PC-9 (cell line): ENCODE measurements at regions not wholly inside any gene's neighbourhood (a gene's known extent, or its start where the extent isn't known, plus 50 kb on each side); places are given as distances from the start of the nearest gene placed in this dataset.

ENCODE experiments used
- BruUV-seq: library from RNA; stranded (reverse); fragments of 400-500 nt; replicated peaks from 2 replicates; lab custom pipeline; 2021; lab: Mats Ljungman, UMichigan
- CTCF ChIA-PET: fragments of 300-600 bp; sonication (Branson Sonifier 250); formaldehyde crosslinking; loops from one replicate; lab custom pipeline; 2022; ENCODE audit warnings: antibody characterized with exemption; lab: Charles Lee
- POLR2A ChIA-PET: fragments of 300-600 bp; sonication (Branson Sonifier 250); formaldehyde crosslinking; loops from one replicate; lab custom pipeline; 2022; ENCODE audit warnings: antibody characterized with exemption; ENCODE audit not compliant: unreplicated experiment; lab: Charles Lee
- DNase-seq, 2 experiments: peaks; one replicate each; pipeline versions ENCODE4 v3.0.0 to v3.0.0-alpha.2; 2015 to 2022; ENCODE audit warnings: mixed read lengths in 1 of 2
- H2AFZ ChIP-seq: fragments of 200-600 bp; sonication (generic); 2 replicates; pipeline ENCODE4 v1.8.1; 2017; ENCODE audit warnings: antibody characterized with exemption
- H3F3A ChIP-seq: fragments of 200-600 bp; sonication (generic); 2 replicates; pipeline ENCODE4 v1.8.1; 2017; ENCODE audit warnings: antibody characterized with exemption, mild to moderate bottlenecking, low read depth; ENCODE audit not compliant: insufficient read depth
- H3K27ac ChIP-seq: fragments of 200-600 bp; sonication (generic); 2 replicates; pipeline ENCODE4 v1.6.1; 2016; ENCODE audit warnings: mixed run types
- H3K27me3 ChIP-seq: fragments of 200-600 bp; sonication (generic); 2 replicates; pipeline ENCODE4 v1.6.1; 2016; ENCODE audit warnings: low read depth, mixed run types; ENCODE audit not compliant: insufficient read depth
- H3K36me3 ChIP-seq: fragments of 200-600 bp; sonication (generic); 2 replicates; pipeline ENCODE4 v1.6.1; 2016; ENCODE audit warnings: low read depth, mixed run types
- H3K4me1 ChIP-seq: fragments of 200-600 bp; sonication (generic); replicated peaks from 2 replicates; pipeline ENCODE4 v1.6.1; 2016; ENCODE audit warnings: mixed run types; ENCODE audit not compliant: insufficient read depth
- H3K4me2 ChIP-seq: fragments of 200-600 bp; sonication (generic); 2 replicates; pipeline ENCODE4 v1.6.1; 2017; ENCODE audit warnings: mixed run types
- H3K4me3 ChIP-seq: fragments of 200-600 bp; sonication (generic); 2 replicates; pipeline ENCODE4 v1.6.1; 2016; ENCODE audit warnings: mixed run types
- H3K79me2 ChIP-seq: fragments of 200-600 bp; sonication (generic); 2 replicates; pipeline ENCODE4 v1.6.1; 2017; ENCODE audit warnings: low read depth, mixed run types
- H3K9me2 ChIP-seq: fragments of 200-600 bp; sonication (generic); 2 replicates; pipeline ENCODE4 v1.8.1; 2017; ENCODE audit warnings: mild to moderate bottlenecking; ENCODE audit not compliant: insufficient read depth
- H3K9me3 ChIP-seq: fragments of 200-600 bp; sonication (generic); 2 replicates; pipeline ENCODE4 v1.8.1; 2016; ENCODE audit warnings: low read depth; ENCODE audit not compliant: insufficient read depth
- H4K20me1 ChIP-seq: fragments of 200-600 bp; sonication (generic); 2 replicates; pipeline ENCODE4 v1.8.1; 2017; ENCODE audit not compliant: insufficient read depth
- EZH2 ChIP-seq: fragments of 200-600 bp; sonication (generic); IDR thresholded peaks from 2 replicates; pipeline ENCODE4 v1.8.0; 2017; ENCODE audit warnings: antibody characterized with exemption, low read depth
- intact Hi-C: fragments of 100-400 bp; cut with micrococcal nuclease; formaldehyde crosslinking; loops from one replicate; pipeline ENCODE4 v1.10.0; 2022; ENCODE audit not compliant: unreplicated experiment
- TF ChIP-seq, protein P1 (sequence below): fragments of 200-600 bp; sonication (generic); conservative IDR thresholded peaks from 2 replicates; pipeline ENCODE4 v1.6.1; 2017; ENCODE audit warnings: mixed run types, antibody characterized with exemption, mild to moderate bottlenecking, moderate library complexity

DNA sequence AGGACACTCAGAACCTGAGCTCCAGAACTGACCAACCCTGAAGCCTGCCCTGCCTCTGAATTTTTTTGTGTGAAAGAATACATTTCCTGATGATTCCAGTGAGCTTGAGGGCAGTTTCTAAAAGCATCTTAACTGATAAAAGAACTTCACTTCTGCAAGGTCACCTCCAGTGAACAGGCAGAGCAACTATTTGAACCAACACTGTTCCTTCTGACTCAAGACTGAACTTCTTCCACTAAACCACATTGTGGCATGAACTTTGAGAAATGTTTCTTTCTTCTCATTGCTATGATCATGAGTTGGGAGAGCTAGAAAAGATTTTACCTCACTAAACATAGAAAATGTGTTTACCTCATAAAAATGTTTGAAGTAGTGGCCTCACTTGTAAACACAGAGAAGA, 83.8 kb upstream of the SERTAD2 start:
- Histone ChIP-seq H3K4me2 (no peak overlapping the region), H3K36me3 (no peaks in the 10 kb centered on the region), H4K20me1 (no peaks in the 10 kb centered on the region), H3K79me2 (0 out of 2 replicates have a peak, but pooled peaks cover 7% of the 10 kb centered on the region), H3K27ac (no peak overlapping the region), H3K4me1 (no peaks in the 10 kb centered on the region), H3K9me3 (no peaks in the 10 kb centered on the region), H3K27me3 (no peaks in the 10 kb centered on the region), H2AFZ (no peak overlapping the region), H3K4me3 (no peak overlapping the region), H3K9me2 (no peaks in the 10 kb centered on the region), H3F3A (peaks cover 10% of the 10 kb centered on the region; the same call in 1 of the 2 replicates)
- BruUV-seq: no TSS peak
- intact Hi-C loops: no loop called here
- POLR2A ChIA-PET: interaction anchor here (0.6 to 0.7 kb wide), 2 partner anchors 39 to 155 kb away, joined by 11 to 41 read pairs; no protein-coding TSS in a partner anchor
- TF ChIP-seq EZH2: no peak
- TF ChIP-seq, protein P1, sequence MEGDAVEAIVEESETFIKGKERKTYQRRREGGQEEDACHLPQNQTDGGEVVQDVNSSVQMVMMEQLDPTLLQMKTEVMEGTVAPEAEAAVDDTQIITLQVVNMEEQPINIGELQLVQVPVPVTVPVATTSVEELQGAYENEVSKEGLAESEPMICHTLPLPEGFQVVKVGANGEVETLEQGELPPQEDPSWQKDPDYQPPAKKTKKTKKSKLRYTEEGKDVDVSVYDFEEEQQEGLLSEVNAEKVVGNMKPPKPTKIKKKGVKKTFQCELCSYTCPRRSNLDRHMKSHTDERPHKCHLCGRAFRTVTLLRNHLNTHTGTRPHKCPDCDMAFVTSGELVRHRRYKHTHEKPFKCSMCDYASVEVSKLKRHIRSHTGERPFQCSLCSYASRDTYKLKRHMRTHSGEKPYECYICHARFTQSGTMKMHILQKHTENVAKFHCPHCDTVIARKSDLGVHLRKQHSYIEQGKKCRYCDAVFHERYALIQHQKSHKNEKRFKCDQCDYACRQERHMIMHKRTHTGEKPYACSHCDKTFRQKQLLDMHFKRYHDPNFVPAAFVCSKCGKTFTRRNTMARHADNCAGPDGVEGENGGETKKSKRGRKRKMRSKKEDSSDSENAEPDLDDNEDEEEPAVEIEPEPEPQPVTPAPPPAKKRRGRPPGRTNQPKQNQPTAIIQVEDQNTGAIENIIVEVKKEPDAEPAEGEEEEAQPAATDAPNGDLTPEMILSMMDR: no peak
- CTCF ChIA-PET: interaction anchor here (0.7 kb wide), 1 partner anchor 12 kb away, joined by 5 read pairs; no protein-coding TSS in a partner anchor
- DNase-seq: no peak

DNA sequence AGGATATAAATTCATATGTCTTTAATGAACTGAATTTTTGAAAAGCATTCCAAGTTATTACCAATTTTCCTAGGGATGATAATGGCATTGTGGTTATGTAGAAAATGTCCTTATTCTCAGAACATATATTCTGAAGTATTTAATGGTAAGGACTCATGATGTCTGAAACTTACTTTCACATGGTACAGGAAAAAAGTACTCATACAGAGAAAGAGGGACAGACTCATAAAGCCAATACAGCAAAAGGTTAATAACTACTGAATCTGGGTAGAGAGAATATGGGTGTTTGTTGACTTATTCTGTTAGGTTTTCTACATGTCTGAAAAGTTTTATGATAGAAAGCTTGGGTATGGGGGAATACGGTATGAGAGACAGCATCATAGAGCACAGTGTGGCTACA, 84.3 kb upstream of the SERTAD2 start:
- Histone ChIP-seq H4K20me1 (no peaks in the 10 kb centered on the region), H3K9me2 (no peaks in the 10 kb centered on the region), H3K9me3 (no peaks in the 10 kb centered on the region), H3K79me2 (0 out of 2 replicates have a peak, but pooled peaks cover 7% of the 10 kb centered on the region), H3K4me1 (no peaks in the 10 kb centered on the region), H3K36me3 (no peaks in the 10 kb centered on the region), H3F3A (peaks cover 10% of the 10 kb centered on the region; the same call in 1 of the 2 replicates), H3K4me3 (no peak overlapping the region), H2AFZ (no peak overlapping the region), H3K27ac (no peak overlapping the region), H3K4me2 (no peak overlapping the region), H3K27me3 (no peaks in the 10 kb centered on the region)
- CTCF ChIA-PET: no interaction called here
- DNase-seq: no peak
- TF ChIP-seq EZH2: no peak
- TF ChIP-seq, protein P1: no peak
- intact Hi-C loops: no loop called here
- no TSS peak for BruUV-seq
- POLR2A ChIA-PET: no interaction called here

DNA sequence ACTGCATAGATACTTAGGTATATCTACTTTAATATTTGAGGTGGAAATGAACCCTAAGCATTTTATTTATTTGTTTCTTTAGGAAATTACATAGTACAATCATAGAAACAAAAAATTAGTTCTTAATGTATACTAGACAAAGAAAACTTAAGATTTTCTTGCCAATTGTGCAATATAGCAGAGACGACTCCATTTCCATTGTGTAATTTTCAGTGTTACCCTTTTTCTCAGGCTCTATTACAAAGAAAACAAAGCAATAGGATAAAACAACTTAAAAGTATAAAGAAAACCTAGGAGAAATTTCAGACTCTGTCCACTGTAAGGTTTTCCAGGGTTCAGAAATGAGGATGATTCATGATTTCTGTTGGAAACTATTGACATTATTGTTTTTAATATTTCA, 89.0 kb upstream of the SERTAD2 start:
- Histone ChIP-seq H3K27me3 (no peaks in the 10 kb centered on the region), H3K4me3 (no peak overlapping the region), H2AFZ (no peak overlapping the region), H3K4me2 (no peak overlapping the region), H3F3A (peaks cover 7% of the 10 kb centered on the region; the same call in 1 of the 2 replicates), H4K20me1 (no peaks in the 10 kb centered on the region), H3K4me1 (no peaks in the 10 kb centered on the region), H3K9me3 (no peaks in the 10 kb centered on the region), H3K9me2 (no peaks in the 10 kb centered on the region), H3K36me3 (no peaks in the 10 kb centered on the region), H3K27ac (no peak overlapping the region), H3K79me2 (0 out of 2 replicates have a peak, but pooled peaks cover 7% of the 10 kb centered on the region)
- no TSS peak for BruUV-seq
- intact Hi-C loops: no loop called here
- DNase-seq: no peak
- POLR2A ChIA-PET: no interaction called here
- TF ChIP-seq EZH2: no peak
- TF ChIP-seq, protein P1: no peak
- CTCF ChIA-PET: no interaction called here
